IMR-90 (cell line): ENCODE measurements at regions not wholly inside any gene's neighbourhood (a gene's known extent, or its start where the extent isn't known, plus 50 kb on each side); places are given as distances from the start of the nearest gene placed in this dataset.

Experiments used
- CEBPB ChIP-seq: IDR thresholded peaks from 2 replicates; pipeline ENCODE4 v1.6.1; 2012; ENCODE audit warnings: low read depth, low read length, improper control_type of control experiment
- CHD1 ChIP-seq: IDR thresholded peaks from 2 replicates; pipeline ENCODE4 v1.6.1; 2012; ENCODE audit warnings: low read depth, low read length, improper control_type of control experiment
- CTCF ChIP-seq: conservative IDR thresholded peaks from 2 replicates; pipeline ENCODE4 v1.5.1; 2012; ENCODE audit warnings: mild to moderate bottlenecking, low read depth, low read length, improper control_type of control experiment
- ELK1 ChIP-seq: fragments of 150-350 bp; IDR thresholded peaks from 2 replicates; pipeline ENCODE4 v1.6.1; 2016; ENCODE audit warnings: low read depth, mild to moderate bottlenecking, low read length, moderate library complexity, borderline replicate concordance
- FOS ChIP-seq: fragments of 150-350 bp; IDR thresholded peaks from 2 replicates; pipeline ENCODE4 v1.6.1; 2016; ENCODE audit warnings: low read depth, low read length
- MAFK ChIP-seq: IDR thresholded peaks from 2 replicates; pipeline ENCODE4 v1.6.1; 2012; ENCODE audit warnings: low read depth, low read length, improper control_type of control experiment
- MAZ ChIP-seq: IDR thresholded peaks from 2 replicates; pipeline ENCODE4 v1.6.1; 2012; ENCODE audit warnings: low read depth, mild to moderate bottlenecking, low read length, improper control_type of control experiment, moderate library complexity, borderline replicate concordance
- MXI1 ChIP-seq: IDR thresholded peaks from 2 replicates; pipeline ENCODE4 v1.6.1; 2012; ENCODE audit warnings: low read depth, mild to moderate bottlenecking, low read length, moderate library complexity, borderline replicate concordance
- NFE2L2 ChIP-seq: fragments of 150-350 bp; IDR thresholded peaks from 2 replicates; pipeline ENCODE4 v1.6.1; 2016; ENCODE audit warnings: low read depth, mild to moderate bottlenecking, low read length
- POLR2A ChIP-seq: IDR thresholded peaks from 2 replicates; pipeline ENCODE4 v1.6.1; 2012; ENCODE audit warnings: mild to moderate bottlenecking, low read depth, low read length
- RAD21 ChIP-seq: IDR thresholded peaks from 2 replicates; pipeline ENCODE4 v1.6.1; 2012; ENCODE audit warnings: low read length, improper control_type of control experiment
- RFX5 ChIP-seq: IDR thresholded peaks from 2 replicates; pipeline ENCODE4 v1.8.0; 2012; ENCODE audit warnings: low read depth, mild to moderate bottlenecking, low read length, moderate library complexity
- SMC3 ChIP-seq: fragments of 150-350 bp; IDR thresholded peaks from 2 replicates; pipeline ENCODE4 v1.6.1; 2016; ENCODE audit warnings: low read depth, mild to moderate bottlenecking, antibody characterized with exemption, low read length, moderate library complexity
- USF2 ChIP-seq: fragments of 150-350 bp; IDR thresholded peaks from 2 replicates; pipeline ENCODE4 v1.6.1; 2017; ENCODE audit warnings: mild to moderate bottlenecking, antibody characterized with exemption, low read length, low read depth

DNA sequence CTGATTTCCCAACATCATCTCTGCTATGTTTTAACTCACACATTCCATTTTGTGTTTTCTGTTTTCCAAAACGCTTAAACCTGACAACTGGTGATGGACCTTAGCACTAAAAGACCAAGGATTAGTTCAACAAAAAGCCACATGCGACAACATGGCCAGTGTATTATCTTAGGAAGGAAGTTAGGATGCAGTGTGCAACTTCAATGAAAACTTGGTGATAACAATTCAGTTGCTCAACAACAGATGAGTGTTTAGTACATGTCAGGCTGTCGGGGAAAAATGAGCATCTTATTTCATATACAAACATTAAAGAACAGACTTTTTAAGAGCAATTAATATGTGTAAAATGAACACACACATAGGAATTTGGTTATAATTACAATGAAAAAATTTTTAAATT is 780.0 kb downstream of the SEMA5A start:
- TF ChIP-seq CTCF (no peak), POLR2A (no peak), MAZ (no peak), MAFK (no peak), MXI1 (no peak), CHD1 (no peak), SMC3 (no peak), NFE2L2 (no peak), FOS (no peak), ELK1 (no peak), USF2 (no peak), RFX5 (no peak), RAD21 (no peak), CEBPB (no peak)
